ENCODE measurements at regions not wholly inside any gene's neighbourhood (a gene's known extent, or its start where the extent isn't known, plus 50 kb on each side); places are given as distances from the start of the nearest gene placed in this dataset.

DNA sequence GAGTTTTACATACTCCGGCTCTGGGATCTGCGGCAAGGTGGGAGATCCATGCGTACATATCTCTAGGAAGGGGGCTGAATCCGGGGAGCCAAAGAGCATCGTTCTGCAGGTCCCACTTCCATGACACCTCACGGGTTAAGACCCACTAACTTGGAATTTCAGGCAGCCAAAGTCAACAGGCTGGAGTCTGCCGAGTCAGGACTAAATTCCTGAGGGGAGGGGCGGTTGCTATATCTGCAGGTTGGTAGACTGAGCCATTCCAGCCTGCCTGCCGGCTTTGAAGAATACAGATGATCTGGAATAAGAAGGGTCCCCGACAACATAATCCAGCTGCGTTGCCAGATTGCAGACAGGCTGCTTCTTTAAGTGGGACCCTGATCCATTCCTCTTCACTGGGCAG, 65.4 kb upstream of the PEX5L start:
- TF ChIP-seq, protein P1, sequence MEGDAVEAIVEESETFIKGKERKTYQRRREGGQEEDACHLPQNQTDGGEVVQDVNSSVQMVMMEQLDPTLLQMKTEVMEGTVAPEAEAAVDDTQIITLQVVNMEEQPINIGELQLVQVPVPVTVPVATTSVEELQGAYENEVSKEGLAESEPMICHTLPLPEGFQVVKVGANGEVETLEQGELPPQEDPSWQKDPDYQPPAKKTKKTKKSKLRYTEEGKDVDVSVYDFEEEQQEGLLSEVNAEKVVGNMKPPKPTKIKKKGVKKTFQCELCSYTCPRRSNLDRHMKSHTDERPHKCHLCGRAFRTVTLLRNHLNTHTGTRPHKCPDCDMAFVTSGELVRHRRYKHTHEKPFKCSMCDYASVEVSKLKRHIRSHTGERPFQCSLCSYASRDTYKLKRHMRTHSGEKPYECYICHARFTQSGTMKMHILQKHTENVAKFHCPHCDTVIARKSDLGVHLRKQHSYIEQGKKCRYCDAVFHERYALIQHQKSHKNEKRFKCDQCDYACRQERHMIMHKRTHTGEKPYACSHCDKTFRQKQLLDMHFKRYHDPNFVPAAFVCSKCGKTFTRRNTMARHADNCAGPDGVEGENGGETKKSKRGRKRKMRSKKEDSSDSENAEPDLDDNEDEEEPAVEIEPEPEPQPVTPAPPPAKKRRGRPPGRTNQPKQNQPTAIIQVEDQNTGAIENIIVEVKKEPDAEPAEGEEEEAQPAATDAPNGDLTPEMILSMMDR (IDR thresholded peaks at IDR 0.05), result no peak
- no peak for TF ChIP-seq POLR2A (IDR thresholded peaks at IDR 0.05)
